Heart right ventricle (tissue), 16 donors: ENCODE measurements at regions not wholly inside any gene's neighbourhood (a gene's known extent, or its start where the extent isn't known, plus 50 kb on each side); places are given as distances from the start of the nearest gene placed in this dataset.

ENCODE experiments used
- ATAC-seq, 8 donors: fragments of 200-7000 bp; cut with Tn5 transposase; one replicate each; pipeline ENCODE4 v1.9.1; 2020; ENCODE audit warnings: mild to moderate bottlenecking in 8 of 8, moderate library complexity in 8 of 8, moderate number of reproducible peaks in 1 of 8
- DNase-seq, 2 donors: peaks; one replicate each; pipeline ENCODE4 v3.0.0-alpha.2; 2020
- H3K27ac ChIP-seq, 10 donors: fragments of 200-600 bp; sonication (generic) in 2 of 10; one replicate each; pipeline versions ENCODE4 v1.5.0 to v1.8.0; 2020 to 2022; ENCODE audit warnings: mild to moderate bottlenecking in 3 of 10
- H3K27me3 ChIP-seq, 7 donors: fragments of 200-600 bp; one replicate each; pipeline ENCODE4 v1.8.0; 2021 to 2022; ENCODE audit warnings: mild to moderate bottlenecking in 2 of 7
- H3K36me3 ChIP-seq, 9 donors: fragments of 200-600 bp; sonication (generic) in 1 of 9; one replicate each; pipeline versions ENCODE4 v1.5.0 to v1.8.0; 2020 to 2022; ENCODE audit warnings: mild to moderate bottlenecking in 2 of 9
- H3K4me1 ChIP-seq, 9 donors: fragments of 200-600 bp; sonication (generic) in 1 of 9; one replicate each; pipeline versions ENCODE4 v1.5.0 to v1.8.0; 2020 to 2022; ENCODE audit warnings: mild to moderate bottlenecking in 4 of 9
- H3K4me3 ChIP-seq, 10 donors: fragments of 200-600 bp; sonication (generic) in 2 of 10; one replicate each; pipeline versions ENCODE4 v1.5.0 to v1.8.0; 2020 to 2022; ENCODE audit warnings: mild to moderate bottlenecking in 7 of 10, moderate library complexity in 2 of 10
- H3K9me3 ChIP-seq, 11 donors: fragments of 200-600 bp in 10 of 11; sonication (generic) in 2 of 11; one replicate each; pipeline versions ENCODE4 v1.5.0 to v1.8.0; 2013 to 2022; ENCODE audit warnings: mild to moderate bottlenecking in 2 of 11, control low read depth in 1 of 11, moderate library complexity in 1 of 11
- CTCF ChIP-seq, 9 donors: fragments of 200-600 bp; sonication (generic) in 2 of 9; IDR thresholded peaks; one replicate each; pipeline versions ENCODE4 v1.5.0 to v1.8.0; 2021 to 2022; ENCODE audit warnings: antibody characterized with exemption in 9 of 9, mild to moderate bottlenecking in 5 of 9, moderate library complexity in 1 of 9
- WGBS, 2 donors: extraction: QIAGEN DNeasy Blood & Tissue Kit; methylation state at CpG; one replicate each; pipeline ENCODE4 v1.1.7; 2013; ENCODE audit warnings: inconsistent platforms in 1 of 2; 5-methylcytosine and 5-hydroxymethylcytosine counted together
- intact Hi-C, 10 donors: fragments of 100-400 bp; cut with DNase I; formaldehyde crosslinking; loops; one replicate each; pipeline versions ENCODE4 v1.11.1 to v1.14.2; 2022
- donor health status: Arrhythmogenic right ventricular cardiomyopathy.
- donor health status: ischemic (EF 13 %, LVEDD 7.1; RV severe dilation, severe dysfunction).
- donor health status: healthy with polysubstance abuse.
- donor health status: DM: no; HTN: yes; CAD: no.
- donor health status: DM: no; HTN: no; CAD: no.
- donor health status: ischemic (EF 25% LVEDD 6.9; RV normal size, moderate dysfunction).
- donor health status: ischemic (EF 25% LVEDD 5.7; RV mildly dilated, moderate dysfunction).
- donor health status: healthy.
- donor health status: DM: yes; HTN: yes; CAD: no.
- donor health status: Ischemic cardiomyopathy.
- donor health status: ischemic (EF 35%, LVEDD 5.7; RV mildly dilated, moderate dysfunction).
- donor health status: nonischemic (EF 11% LVEDD 7.7; RV severe dilation, severe dysfunction).
- donor health status: DM: yes; HTN: yes; CAD: no.
- donor health status: PGD.
- donor health status: ischemic (EF 29% LVEDD 5.4; RV normal size, mild dysfunction).
- donor health status: nonischemic (EF 23%, LVEDD 6.1; RV moderate dilation, normal function).

DNA sequence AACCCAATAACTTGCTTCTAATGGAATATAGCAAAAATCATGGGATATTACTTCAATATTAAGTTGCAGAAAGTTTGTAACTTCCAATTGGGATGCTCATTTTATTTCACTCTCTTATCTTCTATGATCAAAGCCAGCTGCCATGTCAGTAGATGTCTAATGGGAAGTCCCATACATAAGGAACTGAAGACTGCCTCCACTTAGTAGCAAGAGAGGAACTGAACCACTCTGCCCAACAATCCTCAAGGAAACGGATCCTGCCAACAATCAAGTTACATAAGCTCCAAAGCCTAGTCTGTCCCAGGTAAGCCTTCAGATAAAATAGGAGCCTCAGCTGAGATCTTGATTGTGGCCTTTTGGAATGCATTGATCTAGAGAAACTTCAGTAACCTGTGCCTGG, 431.5 kb upstream of the PCDH15 start:
- peak overlapping the region in 1 of 10 donors; percentile 2 for H3K4me3 ChIP-seq
- no peak overlapping the region for H3K27ac ChIP-seq
- H3K36me3 ChIP-seq = no peaks in the 10 kb centered on the region
- H3K9me3 ChIP-seq = no peaks in the 10 kb centered on the region
- intact Hi-C loops = no loop called here
- DNase-seq (no peak), ATAC-seq (no peak)
- H3K4me1 ChIP-seq = no peaks in the 10 kb centered on the region
- WGBS, 2 donors = 51 to 70% methylated on average over 1 of the region's 1 CpG
- H3K27me3 ChIP-seq = no peaks in the 10 kb centered on the region
- TF ChIP-seq CTCF (IDR thresholded peaks at IDR 0.05) = no peak

GRCh38 chr10:55227967-55228366, 426.9 kb upstream of the PCDH15 start:
- Histone ChIP-seq H3K9me3 (no peaks in the 10 kb centered on the region), H3K27me3 (no peaks in the 10 kb centered on the region), H3K36me3 (no peaks in the 10 kb centered on the region), H3K4me1 (no peaks in the 10 kb centered on the region), H3K4me3 (no peak overlapping the region), H3K27ac (no peak overlapping the region)
- WGBS, 2 donors = 48 to 82% methylated on average over 1 of the region's 1 CpG
- no peak for TF ChIP-seq CTCF (IDR thresholded peaks at IDR 0.05)
- DNase-seq (no peak), ATAC-seq (no peak)
- intact Hi-C loops = no loop called here

DNA sequence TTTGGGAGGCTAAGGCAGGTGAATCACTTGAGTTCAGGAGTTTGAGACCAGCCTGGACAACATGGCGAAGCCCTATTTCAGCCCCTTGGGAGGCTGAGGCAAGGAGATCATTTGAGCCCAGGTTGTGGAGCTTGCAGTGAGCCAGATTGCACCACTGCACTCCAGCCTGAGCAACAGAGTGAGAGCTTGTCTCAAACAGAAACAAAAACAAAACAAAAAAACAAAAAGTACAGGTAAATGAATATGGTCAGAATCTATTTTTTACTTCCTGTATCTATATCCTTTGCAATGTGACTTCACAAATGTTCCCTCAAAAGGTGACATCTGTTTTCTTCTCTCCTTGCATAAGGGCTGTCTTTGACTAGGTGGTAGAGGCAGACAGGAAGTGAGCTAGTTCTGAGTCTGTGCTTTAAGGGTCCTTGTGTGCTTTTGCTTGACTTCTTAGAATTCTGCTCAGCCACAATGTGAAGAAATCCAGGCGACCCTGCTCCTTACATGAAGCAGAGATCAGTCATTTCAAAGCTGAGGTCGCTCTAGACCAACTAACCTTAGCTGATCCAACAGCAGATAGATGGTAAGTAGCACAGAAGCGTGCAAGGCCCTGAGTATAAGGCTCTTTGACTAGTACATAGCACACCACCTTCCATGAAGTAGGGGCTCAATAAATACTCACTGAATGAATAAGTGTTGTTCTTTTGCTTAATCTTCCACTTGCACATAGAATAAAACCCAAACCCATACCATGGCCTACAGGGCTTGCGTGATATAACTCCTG, 423.2 kb upstream of the PCDH15 start:
- 85 to 86% methylated on average over 5 of the region's 5 CpGs for WGBS, 2 donors
- DNase-seq = no peak
- intact Hi-C loops = no loop called here

GRCh38 chr10:55223352-55223751, 422.3 kb upstream of the PCDH15 start:
- WGBS, 2 donors = 85% methylated on average over 2 of the region's 2 CpGs
- no peaks in the 10 kb centered on the region for H3K4me1 ChIP-seq
- intact Hi-C loops = no loop called here
- no peak overlapping the region for H3K4me3 ChIP-seq
- no peaks in the 10 kb centered on the region for H3K9me3 ChIP-seq
- no peak overlapping the region for H3K27ac ChIP-seq
- no peaks in the 10 kb centered on the region for H3K27me3 ChIP-seq
- no peak for TF ChIP-seq CTCF (IDR thresholded peaks at IDR 0.05)
- DNase-seq (no peak), ATAC-seq (no peak)
- no peaks in the 10 kb centered on the region for H3K36me3 ChIP-seq

More for the DNA sequence above, 423.2 kb upstream of the PCDH15 start:
- Histone ChIP-seq H3K9me3 (no peaks in the 10 kb centered on the region), H3K4me3 (no peak overlapping the region), H3K36me3 (no peaks in the 10 kb centered on the region), H3K4me1 (no peaks in the 10 kb centered on the region), H3K27me3 (no peaks in the 10 kb centered on the region), H3K27ac (no peak overlapping the region)
- no peak for ATAC-seq
- no peak for TF ChIP-seq CTCF (IDR thresholded peaks at IDR 0.05)
